Ramos (cell line): ENCODE measurements at regions not wholly inside any gene's neighbourhood (a gene's known extent, or its start where the extent isn't known, plus 50 kb on each side); places are given as distances from the start of the nearest gene placed in this dataset.

ENCODE experiments used
- in situ Hi-C: fragments of 300-500 bp; cut with MboI; formaldehyde crosslinking; loops from one replicate; pipeline ENCODE4 v1.14.3; 2022; ENCODE audit warnings: low sequenced_read_pairs; ENCODE audit not compliant: unreplicated experiment

DNA sequence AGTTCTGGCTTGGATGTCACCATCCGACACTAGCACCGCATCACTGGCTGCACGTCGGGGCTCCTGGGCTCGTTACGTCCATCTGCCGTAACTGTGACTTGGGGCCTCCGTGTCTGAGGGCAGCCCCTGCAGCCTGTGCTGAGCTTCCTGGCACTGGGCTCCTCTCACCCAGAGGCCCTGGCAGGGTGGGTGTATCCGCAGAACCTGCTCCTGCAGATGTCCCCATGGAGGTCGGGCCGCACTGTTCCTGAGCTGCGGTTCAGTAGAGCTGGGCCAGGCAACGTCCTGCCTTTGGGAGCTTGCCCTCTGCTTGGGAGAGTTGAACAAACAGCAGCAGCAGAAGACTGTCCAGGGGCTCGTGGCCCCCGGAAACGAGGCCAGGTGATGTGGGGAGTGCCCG is 71.4 kb downstream of the RGS12 start:
- in situ Hi-C loops, result no loop called here

DNA sequence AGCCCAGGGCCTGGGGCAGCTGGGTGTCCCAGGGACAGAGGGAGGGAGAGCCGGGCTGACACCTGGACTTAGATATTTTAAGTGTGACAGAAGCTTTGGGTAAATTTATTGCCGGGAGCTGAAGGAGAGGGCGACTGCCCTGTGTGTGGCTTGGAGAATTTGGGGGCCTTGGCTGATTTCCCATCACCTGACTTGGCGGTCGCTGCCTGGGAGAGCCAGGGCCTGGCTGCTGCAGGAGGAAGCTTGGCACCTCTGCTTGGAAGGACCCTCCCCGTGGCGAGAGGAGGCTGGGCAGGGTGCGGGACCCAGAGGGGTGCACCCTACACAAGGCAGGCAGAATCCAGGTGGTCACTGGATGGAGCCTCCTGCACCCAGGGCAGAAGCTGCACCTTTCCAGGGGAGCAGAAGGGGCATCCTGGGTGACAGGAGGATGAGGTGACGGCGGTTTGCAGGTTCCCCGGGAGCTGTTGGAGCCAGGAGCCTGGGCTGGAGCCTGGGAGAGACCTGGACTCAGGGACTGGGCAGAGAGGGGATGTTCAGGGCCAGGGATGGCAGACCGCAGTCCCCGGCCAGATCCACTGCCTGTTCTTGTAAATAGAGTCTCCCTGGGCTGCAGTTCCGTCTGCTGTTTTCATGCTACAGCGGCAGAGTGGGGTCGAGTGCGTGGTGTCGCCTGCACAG is 72.0 kb downstream of the RGS12 start:
- in situ Hi-C loops, result no loop called here

DNA sequence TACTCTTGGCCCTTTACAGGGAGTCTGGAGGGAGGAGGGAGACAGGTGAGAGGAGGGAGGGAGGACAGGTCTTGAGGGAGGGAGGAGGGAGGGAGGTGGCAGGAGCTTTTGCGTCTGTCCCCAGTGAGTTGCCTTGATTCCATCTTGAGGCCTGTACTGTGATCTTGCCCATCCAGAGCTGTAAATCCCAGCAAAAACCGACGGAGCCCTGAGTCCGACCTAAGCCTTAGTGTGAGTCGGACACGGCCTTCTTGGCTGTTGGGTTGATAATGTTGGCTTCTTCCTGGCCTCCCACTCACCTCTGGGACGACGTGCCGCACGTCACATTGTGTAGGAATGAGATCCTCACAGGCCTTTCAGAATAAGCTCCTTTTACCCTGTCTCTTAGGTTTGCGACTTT is 72.5 kb downstream of the RGS12 start:
- in situ Hi-C loops, result no loop called here

DNA sequence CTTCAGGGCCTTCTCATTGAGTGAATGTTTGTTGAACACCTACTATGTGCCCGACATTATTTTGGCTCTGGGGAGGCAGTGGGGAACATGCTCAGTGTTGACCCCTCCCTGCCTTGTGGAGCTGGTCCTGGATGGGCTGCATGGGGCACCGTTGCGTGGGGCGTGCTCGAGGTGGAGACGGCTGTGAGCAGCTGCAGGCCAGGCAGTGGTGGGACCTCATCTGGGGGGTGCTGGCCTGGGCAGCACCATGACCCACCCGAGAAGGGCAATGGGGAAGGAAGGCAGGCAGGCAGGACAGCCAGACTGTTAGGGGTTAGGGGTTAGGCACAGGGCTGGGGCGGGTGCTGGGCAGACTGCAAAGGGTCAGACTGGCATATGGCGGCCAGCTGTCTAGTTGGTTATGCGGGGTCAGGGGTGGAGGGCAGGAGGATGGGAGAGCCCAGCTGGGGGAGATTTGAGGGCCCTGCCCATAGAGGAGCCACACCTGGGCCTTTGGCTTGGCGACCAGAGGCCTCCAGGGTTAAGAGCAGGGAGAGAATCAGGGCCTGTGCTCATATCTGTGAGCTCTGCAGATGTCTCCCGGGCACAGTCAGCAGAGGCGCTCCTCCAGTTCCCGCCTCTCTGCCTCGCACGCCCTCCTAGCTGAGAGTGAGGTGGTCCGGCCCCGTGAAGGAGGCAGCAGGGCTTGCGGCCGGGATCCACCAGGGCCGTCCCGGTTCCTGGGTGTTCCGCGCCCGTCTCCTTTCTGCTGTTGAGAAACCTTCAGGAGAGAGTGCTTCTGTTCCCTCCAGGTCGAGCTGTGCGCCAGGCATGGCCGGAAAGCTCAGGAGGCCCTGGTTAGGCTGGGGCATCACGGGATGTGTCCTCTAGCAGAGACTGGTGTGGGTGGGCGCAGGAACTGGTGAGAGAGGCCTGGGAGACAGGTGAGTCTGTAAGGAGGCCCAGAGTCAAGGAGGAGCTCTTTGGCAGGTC is 73.3 kb downstream of the RGS12 start:
- in situ Hi-C loops, result no loop called here

- in situ Hi-C loops, result no loop called here
These were observed 74.3 kb downstream of the RGS12 start for GRCh38 chr4:3366893-3367775.

DNA sequence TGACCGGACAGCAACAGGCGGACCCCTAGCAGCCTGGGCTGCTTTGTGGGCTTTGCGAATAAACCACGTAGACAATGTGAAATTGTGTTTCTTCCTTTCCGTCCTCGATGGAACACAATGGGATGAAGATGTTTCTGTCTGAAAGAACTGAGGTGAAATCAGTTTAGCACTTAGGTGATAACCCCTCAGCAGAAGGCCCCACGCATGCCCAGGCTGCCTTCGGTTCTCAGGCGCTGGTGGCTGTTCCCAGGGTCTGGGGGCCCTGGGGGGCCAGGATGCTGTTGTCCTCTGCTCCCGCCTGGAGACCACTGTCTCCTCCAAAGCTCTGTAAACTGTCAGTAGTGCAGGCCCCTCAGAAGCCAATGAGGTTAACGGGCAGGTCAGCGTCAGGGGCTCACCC is 73.9 kb upstream of the HGFAC start:
- in situ Hi-C loops, result no loop called here

DNA sequence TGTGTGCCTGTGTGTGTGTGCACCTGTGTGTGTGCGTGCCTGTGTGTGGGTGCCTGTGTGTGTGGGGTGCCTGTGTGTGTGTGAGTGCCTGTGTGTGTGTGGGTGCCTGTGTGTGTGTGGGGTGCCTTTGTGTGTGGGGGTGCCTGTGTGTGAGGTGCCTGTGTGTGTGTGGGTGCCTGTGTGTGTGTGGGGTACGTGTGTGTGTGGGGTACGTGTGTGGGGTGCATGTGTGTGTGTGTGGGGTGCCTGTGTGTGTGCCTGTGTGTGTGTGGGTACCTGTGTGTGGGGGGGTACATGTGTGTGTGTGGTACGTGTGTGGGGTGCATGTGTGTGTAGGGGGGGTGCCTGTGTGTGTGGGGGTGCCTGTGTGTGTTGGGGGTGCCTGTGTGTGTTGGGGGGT is 73.4 kb upstream of the HGFAC start:
- in situ Hi-C loops, result no loop called here

DNA sequence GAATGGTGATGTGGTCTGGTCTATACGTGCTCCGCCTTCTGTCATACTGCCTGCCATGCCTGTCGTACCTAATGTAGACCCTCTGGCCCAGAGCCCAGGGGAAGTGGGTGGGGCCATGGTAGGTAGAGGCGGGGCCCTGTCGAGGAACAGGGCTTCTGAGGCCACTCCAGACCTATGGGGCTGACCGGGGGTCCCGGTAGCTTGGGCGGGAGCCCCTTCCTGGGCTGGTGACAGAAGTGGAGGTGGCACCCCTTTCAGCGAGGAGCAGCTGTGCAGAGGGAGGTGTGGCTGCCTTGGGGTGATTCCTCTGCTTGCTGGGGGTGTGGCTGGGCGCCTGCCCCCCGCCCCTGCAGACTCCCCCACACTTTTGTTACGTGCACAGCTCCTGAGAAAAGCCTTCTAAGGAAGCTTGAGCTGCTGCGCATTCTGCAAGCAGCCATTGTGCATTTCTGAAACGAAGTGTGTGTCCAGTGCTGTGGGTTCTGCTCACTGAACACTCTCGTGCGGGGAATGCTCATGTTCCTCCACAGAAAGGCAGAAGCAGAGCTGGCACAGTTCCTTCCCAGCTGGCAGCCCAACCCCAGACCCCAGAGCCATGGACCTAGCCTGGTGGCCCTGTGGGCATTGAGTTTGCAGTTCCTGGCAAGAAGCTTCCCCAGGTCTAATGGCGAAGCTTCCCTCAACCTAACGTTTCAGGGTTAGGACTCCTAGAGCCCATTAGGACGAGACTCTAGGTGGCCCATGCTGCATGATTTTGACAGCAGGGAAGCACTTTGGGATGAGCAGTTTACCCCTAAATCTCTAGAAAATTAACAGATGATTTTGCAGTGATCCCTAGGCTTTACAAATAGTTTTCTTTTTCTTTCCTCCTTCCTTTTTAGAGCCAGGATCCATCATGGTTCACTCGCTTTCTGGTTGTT is 72.7 kb upstream of the HGFAC start:
- in situ Hi-C loops, result no loop called here

DNA sequence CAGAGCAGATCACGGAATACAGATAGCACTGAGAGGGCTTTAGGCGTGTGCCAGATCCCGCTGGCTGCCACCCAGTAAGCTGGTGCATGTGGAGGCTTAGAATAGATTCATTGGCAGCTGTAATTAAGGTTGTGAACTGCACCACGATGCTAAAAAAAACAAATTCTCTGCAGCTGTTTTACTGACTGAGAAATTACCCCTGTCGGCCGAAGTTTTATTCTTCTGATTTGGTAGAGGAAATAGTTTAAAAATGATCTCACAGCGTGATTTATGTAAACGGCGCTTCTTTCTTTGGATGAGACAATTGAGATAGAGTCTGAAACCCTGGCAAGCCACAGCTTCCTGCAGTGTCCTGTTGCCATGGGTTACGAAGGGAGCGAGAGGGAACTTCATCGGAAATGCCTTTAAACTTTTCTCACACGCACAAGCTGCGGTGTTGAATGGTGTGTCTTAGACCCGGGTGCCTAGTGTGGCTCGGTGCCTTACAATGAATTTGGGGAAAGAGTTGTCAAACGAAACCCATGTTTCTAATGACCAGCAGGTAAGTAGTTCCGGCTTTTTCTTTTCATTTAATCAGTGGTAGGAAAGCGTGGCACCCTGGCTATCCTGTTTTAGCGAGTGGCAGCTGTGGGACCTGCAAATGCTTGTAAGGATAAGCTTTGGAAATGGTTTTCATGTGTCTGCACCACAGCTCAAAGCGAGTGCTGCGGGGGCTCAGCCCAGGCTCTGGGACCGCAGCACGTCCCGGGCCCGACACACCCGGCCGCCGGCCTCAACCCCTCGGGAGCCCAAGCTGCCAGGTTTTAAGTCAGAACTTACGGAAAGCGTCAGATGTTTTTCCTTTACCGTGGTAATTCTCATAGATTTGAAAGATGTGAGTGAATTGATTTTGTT is 71.7 kb upstream of the HGFAC start:
- in situ Hi-C loops, result no loop called here

DNA sequence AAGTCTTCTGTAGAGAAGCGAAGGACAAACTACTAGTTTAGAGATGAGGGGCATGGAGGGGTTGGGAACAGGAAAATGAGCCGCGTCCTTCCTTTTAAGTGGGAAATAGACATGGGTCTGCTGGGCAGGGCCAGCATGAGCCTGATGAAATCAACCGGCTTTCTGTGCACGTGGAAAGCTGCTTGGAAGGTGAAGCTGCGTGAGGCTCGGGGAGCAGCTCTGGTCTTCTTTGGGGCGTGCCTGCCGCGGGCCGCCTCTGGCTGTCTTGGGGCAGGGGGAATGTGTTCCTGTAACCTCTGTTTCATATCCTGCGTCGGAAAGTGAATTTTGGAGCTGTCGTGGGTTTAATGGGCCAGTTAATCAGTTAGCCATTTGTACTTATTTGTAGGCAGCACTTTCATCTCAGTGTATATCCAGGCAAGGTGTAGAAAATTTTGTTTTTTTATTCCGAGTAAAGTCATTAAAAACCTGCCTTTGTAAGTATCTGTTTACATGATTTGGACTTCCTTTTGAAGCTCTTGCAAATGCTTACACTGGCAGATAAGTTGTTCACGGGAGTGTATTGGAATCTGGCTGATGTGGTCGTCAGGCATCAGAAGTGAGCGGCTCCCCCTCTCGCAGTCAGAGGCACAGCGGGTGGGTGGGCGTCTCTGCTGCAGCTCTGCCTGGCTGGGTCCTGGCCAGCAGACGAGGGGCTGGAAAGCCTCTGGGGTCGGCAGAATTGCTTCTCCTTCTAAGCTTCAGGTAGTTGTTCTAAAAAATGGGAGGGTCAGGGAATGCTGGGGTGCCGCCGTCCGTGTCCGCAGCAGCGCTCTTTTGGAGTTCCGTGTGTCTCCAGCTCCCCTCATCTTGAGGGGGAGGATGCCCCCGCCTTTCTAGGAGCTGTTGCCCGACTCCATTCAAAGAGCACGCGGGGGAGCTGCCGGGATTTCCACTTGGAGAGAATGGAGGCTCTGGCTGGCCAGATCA is 70.5 kb upstream of the HGFAC start:
- in situ Hi-C loops, result no loop called here

DNA sequence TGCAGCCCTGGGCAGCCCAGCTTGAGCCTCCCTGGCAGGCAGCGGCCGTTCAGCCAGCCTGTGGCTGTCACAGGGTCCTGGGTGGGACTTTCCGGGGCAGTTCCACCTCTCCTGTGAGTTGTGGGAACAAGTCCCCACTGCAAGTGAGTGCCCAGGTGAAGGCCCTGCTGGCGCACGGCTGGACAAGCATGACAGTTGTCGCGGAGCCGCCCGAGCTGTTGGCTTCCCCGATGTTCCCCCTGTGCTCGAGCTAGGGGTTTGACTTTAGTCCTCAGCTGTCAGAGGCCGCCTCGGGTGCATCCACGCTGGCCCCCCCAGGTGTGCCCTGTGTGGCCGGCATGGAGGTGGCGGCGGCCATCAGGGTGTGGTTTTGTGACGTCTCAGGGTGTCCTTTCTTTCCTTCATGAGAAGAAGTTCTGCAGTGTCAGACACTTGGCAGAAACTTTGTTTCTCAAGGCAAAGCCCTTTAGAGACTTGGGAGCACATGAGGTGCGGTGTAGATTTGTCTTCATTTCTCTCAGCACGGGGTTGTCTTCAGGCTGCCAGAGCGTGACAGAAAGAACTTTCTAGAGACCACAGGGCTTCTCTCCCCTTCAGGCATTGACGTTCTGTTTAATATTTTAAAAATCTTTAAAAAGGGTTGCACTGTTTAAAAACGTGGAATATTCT is 69.4 kb upstream of the HGFAC start:
- in situ Hi-C loops, result no loop called here

GRCh38 chr4:3372933-3373465 is 68.8 kb upstream of the HGFAC start:
- in situ Hi-C loops, result no loop called here

DNA sequence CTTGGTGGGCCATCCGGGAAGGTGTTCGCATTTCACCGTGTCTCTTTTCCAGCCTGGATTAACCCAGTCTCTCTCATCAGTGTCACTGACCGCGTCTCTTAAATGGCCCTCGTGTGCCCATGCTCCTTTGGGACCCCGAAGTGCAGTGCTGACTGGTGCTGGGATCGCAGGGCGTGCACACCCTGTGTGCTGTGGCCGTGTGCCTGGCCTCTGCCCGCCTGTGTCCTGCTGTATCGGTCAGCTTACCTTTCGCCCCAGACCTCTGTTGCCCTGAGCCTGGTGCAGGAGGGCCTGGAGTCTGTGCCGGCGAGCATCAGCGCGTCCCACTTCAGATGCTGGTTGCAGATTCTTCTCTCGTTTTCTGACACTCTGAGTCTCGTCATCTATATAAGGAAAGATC is 68.3 kb upstream of the HGFAC start:
- in situ Hi-C loops, result no loop called here

- in situ Hi-C loops, result no loop called here
These were observed 67.6 kb upstream of the HGFAC start for GRCh38 chr4:3374011-3374645.

- in situ Hi-C loops, result no loop called here
These were observed 67.1 kb upstream of the HGFAC start for GRCh38 chr4:3374667-3375066.

DNA sequence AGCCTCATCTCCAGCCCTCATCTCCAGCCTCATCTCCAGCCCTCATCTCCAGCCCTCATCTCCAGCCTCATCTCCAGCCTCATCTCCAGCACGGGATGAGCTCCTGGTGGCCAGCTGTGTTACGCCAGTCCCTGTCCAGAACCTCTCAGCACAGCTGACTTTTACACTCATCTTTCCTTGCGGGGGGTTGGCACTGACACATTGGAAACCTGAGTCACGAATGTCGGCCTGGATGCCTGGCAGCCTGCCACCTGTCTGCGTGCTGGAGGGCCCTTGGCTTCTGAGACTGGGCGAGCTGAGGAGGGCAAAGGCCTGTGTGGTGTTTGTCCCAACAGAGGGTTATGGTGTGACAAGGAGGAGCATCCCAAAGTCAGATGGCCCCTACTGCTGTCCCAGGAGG is 66.1 kb upstream of the HGFAC start:
- in situ Hi-C loops, result no loop called here
